PC-3 (cell line): ENCODE measurements at regions not wholly inside any gene's neighbourhood (a gene's known extent, or its start where the extent isn't known, plus 50 kb on each side); places are given as distances from the start of the nearest gene placed in this dataset.

Experiments
- ATAC-seq: fragments of 200-7000 bp; cut with Tn5 transposase; 2 replicates; pipeline ENCODE4 v1.9.1; 2020; ENCODE audit warnings: mild to moderate bottlenecking, moderate library complexity
- BruUV-seq: library from RNA; stranded (reverse); fragments of 400-500 nt; replicated peaks from 2 replicates; lab custom pipeline; 2021; lab: Mats Ljungman, UMichigan
- CTCF ChIA-PET: fragments of 300-600 bp; sonication (Branson Sonifier 250); formaldehyde crosslinking; loops from one replicate; lab custom pipeline; 2022; ENCODE audit warnings: antibody characterized with exemption; lab: Charles Lee
- POLR2A ChIA-PET: fragments of 300-600 bp; sonication (Branson Sonifier 250); formaldehyde crosslinking; loops from one replicate; lab custom pipeline; 2022; ENCODE audit warnings: antibody characterized with exemption; ENCODE audit not compliant: unreplicated experiment; lab: Charles Lee
- DNase-seq: peaks from one replicate; pipeline ENCODE4 v3.0.0-alpha.2; 2015
- H2AFZ ChIP-seq: fragments of 300-600 bp; sonication (generic); 2 replicates; pipeline ENCODE4 v1.6.0; 2016; ENCODE audit warnings: antibody characterized with exemption, low read length
- H3F3A ChIP-seq: fragments of 300-600 bp; sonication (generic); one replicate; pipeline ENCODE4 v1.6.0; 2017; ENCODE audit warnings: antibody characterized with exemption, low read length, control low read depth, mild to moderate bottlenecking; ENCODE audit not compliant: unreplicated experiment
- H3K27ac ChIP-seq: fragments of 300-600 bp; sonication (generic); 2 replicates; pipeline ENCODE4 v1.5.1; 2016; ENCODE audit warnings: mild to moderate bottlenecking, low read length
- H3K27me3 ChIP-seq: fragments of 300-600 bp; sonication (generic); 2 replicates; pipeline ENCODE4 v1.6.1; 2016; ENCODE audit warnings: low read length, mixed read lengths
- H3K36me3 ChIP-seq: fragments of 300-600 bp; sonication (generic); 2 replicates; pipeline ENCODE4 v1.6.1; 2016; ENCODE audit warnings: low read depth, mixed run types, low read length, mixed read lengths
- H3K4me1 ChIP-seq: fragments of 300-600 bp; sonication (generic); 2 replicates; pipeline ENCODE4 v1.5.1; 2016; ENCODE audit warnings: low read length; ENCODE audit not compliant: insufficient read depth
- H3K4me2 ChIP-seq: fragments of 300-600 bp; sonication (generic); 2 replicates; pipeline ENCODE4 v1.6.0; 2016; ENCODE audit warnings: low read length
- H3K4me3 ChIP-seq: fragments of 300-600 bp; sonication (generic); 2 replicates; pipeline ENCODE4 v1.5.1; 2016; ENCODE audit warnings: mild to moderate bottlenecking, low read length, mixed read lengths
- H3K79me2 ChIP-seq: fragments of 300-600 bp; sonication (generic); 2 replicates; pipeline ENCODE4 v1.6.1; 2017; ENCODE audit warnings: low read length, mixed read lengths
- H3K9ac ChIP-seq: fragments of 300-600 bp; sonication (generic); 2 replicates; pipeline ENCODE4 v1.6.0; 2016; ENCODE audit warnings: mild to moderate bottlenecking, low read length
- H3K9me2 ChIP-seq: fragments of 300-600 bp; sonication (generic); replicated peaks from 2 replicates; pipeline ENCODE4 v1.6.1; 2016; ENCODE audit warnings: mixed run types, low read length, mixed read lengths
- H3K9me3 ChIP-seq: fragments of 300-600 bp; sonication (generic); 2 replicates; pipeline ENCODE4 v1.6.1; 2016; ENCODE audit warnings: low read length, mixed read lengths
- H4K20me1 ChIP-seq: fragments of 300-600 bp; sonication (generic); 2 replicates; pipeline ENCODE4 v1.6.1; 2016; ENCODE audit warnings: low read length, mixed read lengths
- CTCF ChIP-seq: fragments of 300-600 bp; sonication (generic); conservative IDR thresholded peaks from 2 replicates; pipeline ENCODE4 v1.5.1; 2017; ENCODE audit warnings: antibody characterized with exemption, low read depth, mild to moderate bottlenecking, low read length
- EZH2 ChIP-seq: fragments of 300-600 bp; sonication (generic); IDR thresholded peaks from one replicate; pipeline ENCODE4 v1.6.1; 2017; ENCODE audit warnings: antibody characterized with exemption, mild to moderate bottlenecking, low read length; ENCODE audit not compliant: unreplicated experiment
- EZH2phosphoT487 ChIP-seq: fragments of 300-600 bp; sonication (generic); IDR thresholded peaks from 2 replicates; pipeline ENCODE4 v1.6.1; 2018; ENCODE audit warnings: mild to moderate bottlenecking, antibody characterized with exemption, low read length, borderline replicate concordance
- intact Hi-C: fragments of 100-400 bp; cut with micrococcal nuclease; formaldehyde crosslinking; loops from 2 replicates; pipeline ENCODE4 v1.9.0; 2023

- Histone ChIP-seq H3K36me3 (no peaks in the 10 kb centered on the region), H3K27ac (no peak overlapping the region), H2AFZ (no peak overlapping the region), H3K27me3 (no peaks in the 10 kb centered on the region), H3K9me3 (no peaks in the 10 kb centered on the region), H3K9me2 (no peaks in the 10 kb centered on the region), H3K4me3 (no peak overlapping the region), H4K20me1 (no peaks in the 10 kb centered on the region), H3K9ac (no peak overlapping the region), H3K4me2 (no peak overlapping the region), H3K4me1 (no peaks in the 10 kb centered on the region), H3K79me2 (no peaks in the 10 kb centered on the region), H3F3A (no peaks in the 10 kb centered on the region)
- ChIA-PET POLR2A (no interaction called here), CTCF (no interaction called here)
- no TSS peak for BruUV-seq
- intact Hi-C loops, result no loop called here
- DNase-seq (no peak), ATAC-seq (no peak)
- TF ChIP-seq EZH2, result no peak
- TF ChIP-seq EZH2phosphoT487, result no peak
- TF ChIP-seq CTCF, result no peak
Observed at GRCh38 chr4:129751646-129752045, 655.7 kb downstream of the C4orf33 start.

GRCh38 chr4:129783596-129783995 lies 687.6 kb downstream of the C4orf33 start:
- CTCF ChIA-PET, result no interaction called here
- no peaks in the 10 kb centered on the region for H3K27me3 ChIP-seq
- H3K27ac ChIP-seq, result no peak overlapping the region
- H3K36me3 ChIP-seq, result no peaks in the 10 kb centered on the region
- no peak overlapping the region for H3K4me3 ChIP-seq
- POLR2A ChIA-PET, result no interaction called here
- H3K4me2 ChIP-seq, result no peak overlapping the region
- no TSS peak for BruUV-seq
- no peaks in the 10 kb centered on the region for H3F3A ChIP-seq
- DNase-seq (no peak), ATAC-seq (no peak)
- H3K9ac ChIP-seq, result no peak overlapping the region
- H3K4me1 ChIP-seq, result no peaks in the 10 kb centered on the region
- no peak overlapping the region for H2AFZ ChIP-seq
- no peaks in the 10 kb centered on the region for H3K9me2 ChIP-seq
- intact Hi-C loops, result no loop called here
- no peak for TF ChIP-seq EZH2phosphoT487
- no peak for TF ChIP-seq EZH2
- TF ChIP-seq CTCF, result no peak
- H4K20me1 ChIP-seq, result no peaks in the 10 kb centered on the region
- H3K9me3 ChIP-seq, result no peaks in the 10 kb centered on the region
- no peaks in the 10 kb centered on the region for H3K79me2 ChIP-seq

GRCh38 chr4:129788486-129788885 lies 692.5 kb downstream of the C4orf33 start:
- Histone ChIP-seq H3K36me3 (no peaks in the 10 kb centered on the region), H3K4me2 (no peak overlapping the region), H3F3A (no peaks in the 10 kb centered on the region), H3K27me3 (no peaks in the 10 kb centered on the region), H3K27ac (no peak overlapping the region), H2AFZ (no peak overlapping the region), H3K9ac (no peak overlapping the region), H4K20me1 (no peaks in the 10 kb centered on the region), H3K4me1 (no peaks in the 10 kb centered on the region), H3K9me2 (no peaks in the 10 kb centered on the region), H3K9me3 (no peaks in the 10 kb centered on the region), H3K4me3 (no peak overlapping the region), H3K79me2 (no peaks in the 10 kb centered on the region)
- DNase-seq (no peak), ATAC-seq (no peak)
- TF ChIP-seq CTCF, result no peak
- TF ChIP-seq EZH2phosphoT487, result no peak
- TF ChIP-seq EZH2, result no peak
- POLR2A ChIA-PET, result no interaction called here
- no TSS peak for BruUV-seq
- intact Hi-C loops, result no loop called here
- CTCF ChIA-PET, result no interaction called here
